ENCODE measurements at regions not wholly inside any gene's neighbourhood (a gene's known extent, or its start where the extent isn't known, plus 50 kb on each side); places are given as distances from the start of the nearest gene placed in this dataset.

- TF ChIP-seq POLR2A (IDR thresholded peaks at IDR 0.05; ENCODE audit: low read length) (no peak), GATA1 (IDR thresholded peaks at IDR 0.05; ENCODE audit: low read depth, low read length) (no peak)
Measured at GRCh38 chr16:86886651-86887050, 308.3 kb downstream of the FOXL1 start.

Data from erythroblast (primary cell).